Cardiac muscle cell (in vitro differentiated cells and primary cell): ENCODE measurements at regions not wholly inside any gene's neighbourhood (a gene's known extent, or its start where the extent isn't known, plus 50 kb on each side); places are given as distances from the start of the nearest gene placed in this dataset.
"Not testable (repeated sequence)": the region's sequence is repeated elsewhere in the genome, so short reads cannot be mapped to it uniquely, and the experiment has no call there.

Source experiments
- DNase-seq, 2 donors: peaks; one replicate each; pipeline versions ENCODE4 v3.0.0 to v3.0.0-alpha.2; 2010 to 2017; ENCODE audit warnings: low read depth in 1 of 2, low spot score in 1 of 2
- H3K27ac ChIP-seq: fragments of 200-600 bp; sonication (generic); 2 replicates; pipeline ENCODE4 v1.5.1; 2016
- H3K27me3 ChIP-seq: fragments of 200-600 bp; sonication (generic); 2 replicates; pipeline ENCODE4 v1.6.0; 2016; ENCODE audit warnings: control low read depth
- H3K36me3 ChIP-seq: fragments of 200-600 bp; sonication (generic); 2 replicates; pipeline ENCODE4 v1.5.1; 2016; ENCODE audit warnings: control low read depth
- H3K4me1 ChIP-seq: fragments of 200-600 bp; sonication (generic); 2 replicates; pipeline ENCODE4 v1.8.1; 2017; ENCODE audit warnings: low read depth, mild to moderate bottlenecking, mixed run types
- H3K4me3 ChIP-seq: fragments of 200-600 bp; sonication (generic); 2 replicates; pipeline ENCODE4 v1.5.1; 2016; ENCODE audit warnings: mild to moderate bottlenecking
- H3K9me3 ChIP-seq: fragments of 200-600 bp; sonication (generic); 2 replicates; pipeline ENCODE4 v1.5.1; 2017; ENCODE audit warnings: low read depth, mild to moderate bottlenecking, control low read depth
- TF ChIP-seq, protein P1 (sequence below): IDR thresholded peaks from 2 replicates; pipeline ENCODE4 v1.5.1; 2012; ENCODE audit warnings: low read depth, mild to moderate bottlenecking, low read length

DNA sequence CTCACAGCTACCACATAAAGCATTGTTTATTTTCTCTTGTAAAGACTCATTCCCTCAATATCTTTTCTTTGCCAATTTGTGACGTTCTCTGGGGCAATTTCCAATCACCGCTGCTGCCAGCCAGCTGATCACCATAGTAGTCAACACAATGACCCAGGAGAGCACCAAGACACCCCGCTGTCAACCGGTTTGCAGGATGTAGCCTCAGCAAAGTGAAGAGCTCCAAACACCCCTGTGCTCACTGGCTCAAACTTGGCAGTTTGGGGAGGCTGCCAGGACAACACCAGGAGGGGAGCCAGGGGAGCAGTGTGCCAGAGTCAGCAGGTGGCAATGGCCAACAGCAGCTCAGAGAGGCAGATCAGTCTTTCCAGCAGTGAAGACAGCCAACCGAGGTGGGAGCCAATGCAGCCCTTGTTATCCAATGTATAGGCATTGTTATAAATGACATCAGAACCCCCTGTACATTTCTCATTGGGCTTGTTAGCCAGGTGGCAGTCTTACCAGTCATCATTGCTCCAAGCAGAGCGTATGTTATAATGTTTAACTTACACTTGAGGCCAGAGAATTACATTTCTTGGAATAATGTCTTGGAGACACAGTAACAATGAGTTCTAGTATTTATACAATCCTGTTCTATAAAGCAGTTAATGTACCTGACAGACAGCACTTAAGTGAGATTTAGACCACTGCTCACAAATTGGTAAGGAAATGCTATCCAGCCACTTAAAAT, 274.9 kb upstream of the GK2 start:
- H3K4me3 ChIP-seq = no peak overlapping the region
- no peaks in the 10 kb centered on the region for H3K36me3 ChIP-seq
- no peak for DNase-seq
- no peaks in the 10 kb centered on the region for H3K27me3 ChIP-seq
- H3K27ac ChIP-seq = no peak overlapping the region
- H3K4me1 ChIP-seq = no peaks in the 10 kb centered on the region
- TF ChIP-seq, protein P1, sequence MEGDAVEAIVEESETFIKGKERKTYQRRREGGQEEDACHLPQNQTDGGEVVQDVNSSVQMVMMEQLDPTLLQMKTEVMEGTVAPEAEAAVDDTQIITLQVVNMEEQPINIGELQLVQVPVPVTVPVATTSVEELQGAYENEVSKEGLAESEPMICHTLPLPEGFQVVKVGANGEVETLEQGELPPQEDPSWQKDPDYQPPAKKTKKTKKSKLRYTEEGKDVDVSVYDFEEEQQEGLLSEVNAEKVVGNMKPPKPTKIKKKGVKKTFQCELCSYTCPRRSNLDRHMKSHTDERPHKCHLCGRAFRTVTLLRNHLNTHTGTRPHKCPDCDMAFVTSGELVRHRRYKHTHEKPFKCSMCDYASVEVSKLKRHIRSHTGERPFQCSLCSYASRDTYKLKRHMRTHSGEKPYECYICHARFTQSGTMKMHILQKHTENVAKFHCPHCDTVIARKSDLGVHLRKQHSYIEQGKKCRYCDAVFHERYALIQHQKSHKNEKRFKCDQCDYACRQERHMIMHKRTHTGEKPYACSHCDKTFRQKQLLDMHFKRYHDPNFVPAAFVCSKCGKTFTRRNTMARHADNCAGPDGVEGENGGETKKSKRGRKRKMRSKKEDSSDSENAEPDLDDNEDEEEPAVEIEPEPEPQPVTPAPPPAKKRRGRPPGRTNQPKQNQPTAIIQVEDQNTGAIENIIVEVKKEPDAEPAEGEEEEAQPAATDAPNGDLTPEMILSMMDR = no peak
- no peaks in the 10 kb centered on the region for H3K9me3 ChIP-seq

DNA sequence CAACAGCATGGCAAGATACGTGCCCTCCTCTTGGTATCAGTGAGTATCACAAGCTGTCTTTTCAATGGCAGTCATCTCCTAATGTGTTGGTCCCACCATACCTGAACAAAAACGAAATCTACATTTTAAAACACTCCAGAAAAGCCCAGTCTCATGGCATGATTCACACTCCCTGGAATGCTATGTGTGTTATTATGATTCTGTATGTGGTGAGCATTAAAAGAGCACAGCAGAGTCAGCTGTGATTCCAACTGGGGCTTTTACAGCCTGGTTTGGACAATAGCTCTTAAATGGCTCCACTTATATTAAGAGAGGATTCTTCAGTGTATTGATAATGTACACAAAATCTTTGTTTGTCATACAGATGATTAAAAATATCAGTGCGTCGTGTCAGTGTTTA, 274.1 kb upstream of the GK2 start:
- H3K27me3 ChIP-seq = no peaks in the 10 kb centered on the region
- no peaks in the 10 kb centered on the region for H3K36me3 ChIP-seq
- no peaks in the 10 kb centered on the region for H3K9me3 ChIP-seq
- TF ChIP-seq, protein P1 = no peak
- H3K4me3 ChIP-seq = no peak overlapping the region
- H3K4me1 ChIP-seq = no peaks in the 10 kb centered on the region
- H3K27ac ChIP-seq = no peak overlapping the region
- no peak for DNase-seq

DNA sequence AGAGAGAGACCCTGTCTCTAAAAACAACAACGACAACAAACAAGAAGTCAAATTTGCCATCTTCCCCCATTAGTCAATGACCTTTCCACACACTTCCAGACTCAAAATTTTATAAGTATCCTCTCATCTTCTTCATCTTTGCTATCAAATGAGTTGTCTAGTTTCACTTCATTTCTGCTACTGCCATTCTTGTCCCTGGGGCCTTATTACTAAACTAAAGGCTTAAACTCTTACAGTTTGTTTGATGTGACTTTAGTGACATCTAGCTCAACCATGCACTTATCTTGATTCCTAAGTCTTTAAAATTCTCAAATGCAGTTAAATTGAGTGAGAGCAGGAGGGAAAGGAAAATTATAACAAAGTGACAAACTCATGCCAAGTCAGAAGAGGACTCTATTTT, 271.8 kb upstream of the GK2 start:
- TF ChIP-seq, protein P1 = no peak
- H3K4me1 ChIP-seq = no peaks in the 10 kb centered on the region
- no peak for DNase-seq
- no peak overlapping the region for H3K4me3 ChIP-seq
- no peaks in the 10 kb centered on the region for H3K27me3 ChIP-seq
- no peak overlapping the region for H3K27ac ChIP-seq
- no peaks in the 10 kb centered on the region for H3K36me3 ChIP-seq
- H3K9me3 ChIP-seq = no peaks in the 10 kb centered on the region

DNA sequence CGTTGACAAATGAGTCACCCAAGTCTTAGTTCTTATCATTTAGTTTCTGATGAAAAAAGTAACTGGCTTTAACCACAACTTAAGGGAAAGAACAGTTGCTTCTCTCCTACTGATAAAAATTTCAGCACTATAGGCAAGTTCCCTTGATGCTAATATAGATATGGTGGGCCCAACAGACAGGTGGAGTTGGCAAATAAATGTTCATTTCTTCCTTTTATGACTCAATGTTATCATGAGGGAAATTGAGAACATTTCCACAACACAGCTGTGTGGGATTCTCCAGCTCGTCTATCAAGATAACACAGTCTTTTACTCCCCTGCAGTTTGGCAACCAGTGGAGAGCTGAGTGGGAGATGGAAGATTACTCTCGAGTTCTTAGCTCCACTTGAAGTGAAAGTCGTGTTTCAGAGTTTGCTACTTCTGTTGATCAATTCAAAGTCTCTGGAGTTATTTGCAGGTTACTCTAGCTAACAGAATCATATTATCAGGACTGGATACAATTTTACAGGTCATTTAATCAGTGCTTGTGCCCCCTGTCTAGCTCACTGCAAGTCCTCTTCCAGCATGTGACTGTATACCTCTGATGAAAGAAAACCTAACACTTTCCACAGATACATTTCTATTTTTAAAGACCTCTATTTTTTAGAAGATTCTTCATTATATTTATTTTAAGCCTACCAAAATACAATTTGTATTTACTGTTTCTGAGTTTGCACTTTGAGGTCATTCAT, 270.6 kb upstream of the GK2 start:
- DNase-seq = peak in 1 of 2 donors; percentile 63
- Histone ChIP-seq H3K4me3 (no peak overlapping the region), H3K9me3 (no peaks in the 10 kb centered on the region), H3K36me3 (no peaks in the 10 kb centered on the region), H3K4me1 (no peaks in the 10 kb centered on the region), H3K27me3 (no peaks in the 10 kb centered on the region), H3K27ac (no peak overlapping the region)
- TF ChIP-seq, protein P1 = no peak

DNA sequence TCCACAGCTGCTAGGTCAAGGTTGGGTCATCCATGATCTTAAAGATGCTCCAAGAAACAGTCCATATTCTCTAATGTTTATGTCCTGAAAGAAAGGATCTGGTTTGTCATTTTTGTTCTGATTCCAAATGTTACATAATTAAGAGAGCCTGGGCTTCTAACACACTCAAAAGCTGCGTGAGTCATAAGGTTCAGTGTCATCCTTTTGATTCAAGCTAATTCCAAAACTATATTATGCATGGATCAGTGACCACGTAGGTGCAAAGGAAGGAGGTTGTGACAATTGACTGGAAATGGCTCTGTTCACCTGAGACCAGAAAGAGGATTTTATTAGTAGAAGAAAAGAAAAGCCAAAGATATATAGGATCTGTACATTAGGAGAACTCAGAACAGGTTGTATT, 268.7 kb upstream of the GK2 start:
- Histone ChIP-seq H3K4me3 (no peak overlapping the region), H3K4me1 (no peaks in the 10 kb centered on the region), H3K9me3 (no peaks in the 10 kb centered on the region), H3K27ac (no peak overlapping the region), H3K27me3 (no peaks in the 10 kb centered on the region), H3K36me3 (no peaks in the 10 kb centered on the region)
- TF ChIP-seq, protein P1 = no peak
- no peak for DNase-seq

DNA sequence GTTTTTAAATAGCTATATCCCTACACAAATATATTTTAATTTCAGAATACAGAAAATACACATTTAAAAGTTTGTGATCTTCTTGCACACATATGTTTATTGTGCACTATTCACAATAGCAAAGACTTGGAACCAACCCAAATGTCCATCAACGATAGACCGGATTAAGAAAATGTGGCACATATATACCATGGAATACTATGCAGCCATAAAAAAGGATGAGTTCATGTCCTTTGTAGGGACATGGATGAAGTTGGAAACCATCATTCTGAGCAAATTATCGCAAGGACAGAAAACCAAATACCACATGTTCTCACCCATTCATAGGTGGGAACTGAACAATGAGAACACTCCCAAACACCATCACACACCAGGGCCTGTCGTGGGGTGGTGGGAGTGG, 266.9 kb upstream of the GK2 start:
- not testable (repeated sequence) for H3K27me3 ChIP-seq, H3K36me3 ChIP-seq, H3K9me3 ChIP-seq, DNase-seq, H3K4me3 ChIP-seq, H3K27ac ChIP-seq, H3K4me1 ChIP-seq
